ELF-1 (cell line): ENCODE measurements at regions not wholly inside any gene's neighbourhood (a gene's known extent, or its start where the extent isn't known, plus 50 kb on each side); places are given as distances from the start of the nearest gene placed in this dataset.
"Not testable (repeated sequence)": the region's sequence is repeated elsewhere in the genome, so short reads cannot be mapped to it uniquely, and the experiment has no call there.

Experiments
- DNase-seq: peaks from one replicate; pipeline ENCODE4 v3.0.0-alpha.2; 2016; ENCODE audit warnings: low read depth, low spot score

DNA sequence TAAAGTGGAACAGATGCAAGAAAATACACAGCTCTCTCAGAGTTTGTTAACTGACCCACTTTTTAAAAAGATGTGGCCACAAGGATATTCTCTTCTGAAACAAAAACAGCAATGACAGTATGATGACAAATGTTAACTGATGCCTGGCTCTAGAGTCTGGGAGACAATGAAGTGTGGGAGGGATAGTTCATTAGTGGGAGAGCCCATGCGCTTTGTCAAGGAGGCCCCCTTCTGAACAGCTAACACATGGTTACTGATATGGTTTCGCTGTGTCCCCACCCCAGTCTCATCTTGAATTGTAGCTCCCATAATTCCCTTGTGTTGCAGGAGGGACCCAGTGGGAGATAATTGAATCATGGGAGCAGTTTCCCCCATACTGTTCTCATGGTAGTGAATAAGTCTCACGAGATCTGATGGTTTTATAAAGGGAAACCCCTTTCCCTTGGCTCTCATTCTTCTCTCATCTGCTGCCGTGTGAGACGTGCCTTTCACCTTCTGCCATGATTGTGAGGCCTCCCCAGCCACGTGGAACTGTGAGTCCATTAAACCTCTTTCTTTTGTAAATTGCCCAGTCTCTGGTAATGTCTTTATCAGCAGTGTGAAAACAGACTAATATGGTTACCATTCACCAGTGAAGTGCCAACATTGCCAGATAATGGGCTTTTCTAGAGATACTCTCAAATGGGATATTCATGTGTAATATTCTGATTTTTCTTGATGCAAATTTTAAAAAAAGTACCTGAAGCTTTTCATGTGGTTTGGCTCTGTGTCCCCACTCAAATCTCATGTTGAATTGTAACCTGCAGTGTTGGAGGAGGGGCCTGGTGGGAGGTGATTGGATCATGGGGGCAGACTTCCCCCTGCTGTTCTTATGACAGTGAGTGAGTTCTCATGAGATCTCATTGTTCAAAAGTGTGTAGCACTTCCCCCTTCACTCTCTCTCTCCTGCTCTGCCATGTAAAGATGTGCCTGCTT lies 435.8 kb downstream of the SHISA9 start:
- DNase-seq = not testable (repeated sequence)

DNA sequence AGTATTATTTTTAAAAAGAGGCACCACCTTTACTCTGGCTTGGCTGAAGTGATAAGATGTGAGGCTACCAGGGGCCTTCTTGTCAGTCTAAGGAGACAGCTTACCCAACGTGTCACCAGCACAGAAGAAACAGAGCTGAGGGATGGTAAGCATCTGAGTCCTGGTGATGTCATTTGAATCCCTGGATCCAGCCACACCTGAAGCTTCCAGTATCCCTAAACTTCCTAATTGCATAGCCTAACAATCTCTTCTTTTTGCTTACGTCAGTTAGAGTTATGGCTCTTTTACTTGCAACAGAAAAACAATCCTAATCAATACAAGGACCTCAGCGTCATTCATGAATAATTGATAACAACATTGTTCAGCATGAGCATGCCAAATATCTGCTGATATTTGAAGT lies 436.6 kb downstream of the SHISA9 start:
- DNase-seq = no peak

DNA sequence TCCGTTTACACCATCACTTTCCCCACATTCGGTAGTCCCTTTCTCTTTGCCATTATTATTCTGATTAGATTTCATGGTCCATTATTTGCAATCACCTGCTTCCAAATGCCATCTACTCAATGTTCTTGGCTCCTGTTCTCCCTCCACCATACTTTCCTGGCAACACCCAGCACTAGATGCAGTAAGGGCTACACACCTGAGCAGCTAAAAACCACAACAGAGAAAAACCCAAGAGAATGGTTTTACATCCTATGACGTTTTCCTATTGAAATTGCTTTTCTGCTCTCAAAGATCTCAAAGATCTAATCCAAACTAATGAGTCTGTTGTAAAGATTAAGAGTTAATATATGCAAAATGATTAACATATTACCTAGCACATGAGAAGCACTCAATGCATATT lies 441.3 kb downstream of the SHISA9 start:
- no peak for DNase-seq

DNA sequence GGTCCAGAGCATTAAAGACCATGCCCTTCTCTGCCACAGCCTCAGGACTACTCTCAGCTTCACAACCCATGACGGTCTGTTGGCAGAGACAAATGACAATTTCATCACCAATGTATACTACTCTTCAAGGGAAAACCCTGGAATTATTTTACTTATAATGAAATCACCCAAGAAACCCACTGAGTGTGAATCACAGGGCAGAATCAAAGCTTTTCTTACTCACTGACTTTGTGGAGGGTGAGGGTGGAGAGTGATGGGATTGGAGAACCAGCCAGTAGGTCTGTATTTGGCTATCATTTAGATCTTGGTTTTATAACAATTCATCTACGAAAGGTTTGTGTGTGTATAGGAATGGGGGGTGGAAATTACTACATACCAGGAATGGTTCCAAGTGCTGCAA lies 442.6 kb downstream of the SHISA9 start:
- no peak for DNase-seq

DNA sequence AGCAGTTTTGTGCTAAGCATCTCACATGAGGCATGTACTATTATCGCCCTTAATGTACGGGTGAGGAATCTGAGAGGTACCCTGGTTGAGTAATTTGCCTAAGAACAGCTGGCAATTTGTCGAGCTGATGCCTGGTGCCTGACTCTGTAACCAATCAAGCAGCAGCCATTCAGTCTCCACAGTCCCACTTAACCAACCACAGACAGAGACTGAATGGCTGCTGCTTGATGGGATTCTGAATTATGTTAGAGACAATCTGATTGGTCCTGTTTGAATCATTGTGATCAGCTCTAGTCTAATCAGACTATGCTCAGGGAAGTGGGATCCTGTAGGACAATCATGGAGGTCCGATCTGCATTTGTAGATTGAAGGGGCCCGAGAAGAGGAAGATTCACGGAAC lies 447.0 kb downstream of the SHISA9 start:
- DNase-seq = no peak

DNA sequence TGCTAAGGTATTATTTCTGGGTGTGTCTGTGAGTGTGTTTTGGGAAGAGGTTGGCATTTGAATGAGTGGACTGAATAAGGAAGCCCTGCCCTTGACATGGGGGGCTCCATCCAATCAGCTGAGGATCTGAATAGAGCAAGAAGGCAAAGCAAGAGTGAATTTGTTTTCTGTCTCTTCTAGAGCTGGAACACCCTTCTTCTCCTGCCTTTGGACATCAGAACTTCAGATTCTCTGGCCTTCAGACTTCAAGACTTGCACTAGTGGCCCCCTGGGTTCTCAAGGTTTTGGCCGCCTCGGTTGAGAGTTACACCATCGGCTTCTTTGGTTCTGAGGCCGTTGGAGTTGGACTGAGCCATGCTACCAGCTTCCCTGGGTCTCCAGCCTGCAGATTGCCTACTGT lies 448.6 kb downstream of the SHISA9 start:
- DNase-seq = no peak

DNA sequence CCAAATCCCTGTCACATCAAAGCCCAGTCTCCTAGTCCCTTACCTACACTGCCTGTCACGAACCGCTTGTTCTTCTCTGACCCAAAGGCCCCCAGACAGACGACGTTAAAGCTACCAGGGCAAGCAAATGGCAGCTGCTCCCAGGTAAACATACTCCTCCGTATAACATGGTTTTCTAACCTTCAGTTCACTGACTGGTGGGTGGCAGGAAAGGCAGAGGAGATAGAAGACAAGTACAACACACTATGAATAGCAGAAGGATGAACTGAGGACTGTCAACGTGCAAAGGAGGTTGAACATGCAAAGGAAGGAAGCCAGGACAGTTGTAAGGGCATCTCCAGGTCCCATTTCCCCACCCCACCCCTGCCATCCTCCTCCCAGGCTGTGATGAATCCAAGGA lies 449.8 kb downstream of the SHISA9 start:
- no peak for DNase-seq

DNA sequence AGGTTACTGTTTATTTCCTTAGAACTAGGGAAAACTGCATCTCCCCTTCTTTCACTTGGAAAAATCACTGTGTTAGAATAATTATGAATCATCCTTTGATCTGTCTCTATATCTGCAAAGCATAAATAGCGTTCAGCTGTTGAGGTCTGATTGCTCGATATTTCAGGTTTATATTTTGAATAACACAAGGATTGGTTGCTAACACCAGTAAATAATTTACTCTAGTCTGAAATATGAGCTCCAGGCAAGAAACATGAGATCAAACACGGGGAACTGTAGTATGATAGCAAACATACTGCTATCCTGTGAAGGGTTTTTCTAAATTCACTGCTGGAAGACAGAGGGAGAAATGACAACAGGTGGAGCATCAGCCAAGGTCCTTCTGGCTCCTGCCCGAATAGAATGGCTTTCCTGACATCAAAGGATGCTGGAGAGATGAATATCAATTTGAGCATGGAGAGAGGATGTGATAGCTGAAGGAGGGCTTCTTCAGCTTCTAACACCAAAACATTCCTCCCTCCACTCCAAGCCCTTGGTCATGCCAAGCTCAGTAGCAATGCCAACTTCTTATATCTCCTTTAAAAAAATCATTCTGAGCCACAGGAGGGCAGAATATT lies 450.3 kb downstream of the SHISA9 start:
- no peak for DNase-seq

DNA sequence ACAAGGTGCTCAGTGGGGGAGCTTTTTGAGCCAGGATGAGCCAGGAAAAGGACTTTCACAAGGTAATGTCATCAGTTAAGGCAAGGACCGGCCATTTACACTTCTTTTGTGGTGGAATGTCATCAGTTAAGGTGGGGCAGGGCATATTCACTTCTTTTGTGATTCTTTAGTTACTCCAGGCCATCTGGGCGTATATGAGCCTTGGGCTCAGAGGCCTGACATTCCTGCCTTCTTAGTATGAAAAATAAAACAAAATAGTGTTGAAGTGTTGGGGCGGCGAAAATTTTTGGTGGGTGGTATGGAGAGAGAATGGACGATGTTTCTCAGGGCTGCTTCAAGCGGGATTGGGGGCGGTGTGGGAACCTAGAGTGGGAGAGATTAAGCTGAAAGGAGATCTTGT lies 451.4 kb downstream of the SHISA9 start:
- DNase-seq = peak; percentile 44

DNA sequence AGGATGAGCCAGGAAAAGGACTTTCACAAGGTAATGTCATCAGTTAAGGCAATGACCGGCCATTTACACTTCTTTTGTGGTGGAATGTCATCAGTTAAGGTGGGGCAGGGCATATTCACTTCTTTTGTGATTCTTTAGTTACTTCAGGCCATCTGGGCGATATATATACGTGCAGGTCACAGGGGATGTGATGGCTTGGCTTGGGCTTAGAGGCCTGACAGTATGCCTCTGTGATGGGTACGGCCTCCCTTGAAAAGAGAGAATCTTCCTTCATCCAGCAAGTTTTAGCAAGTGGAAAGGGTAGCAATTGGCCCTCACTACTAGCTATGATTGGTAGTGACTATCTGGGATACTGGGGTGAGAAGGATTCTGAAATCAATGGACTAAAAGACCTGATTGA lies 456.4 kb downstream of the SHISA9 start:
- DNase-seq = not testable (repeated sequence)

DNA sequence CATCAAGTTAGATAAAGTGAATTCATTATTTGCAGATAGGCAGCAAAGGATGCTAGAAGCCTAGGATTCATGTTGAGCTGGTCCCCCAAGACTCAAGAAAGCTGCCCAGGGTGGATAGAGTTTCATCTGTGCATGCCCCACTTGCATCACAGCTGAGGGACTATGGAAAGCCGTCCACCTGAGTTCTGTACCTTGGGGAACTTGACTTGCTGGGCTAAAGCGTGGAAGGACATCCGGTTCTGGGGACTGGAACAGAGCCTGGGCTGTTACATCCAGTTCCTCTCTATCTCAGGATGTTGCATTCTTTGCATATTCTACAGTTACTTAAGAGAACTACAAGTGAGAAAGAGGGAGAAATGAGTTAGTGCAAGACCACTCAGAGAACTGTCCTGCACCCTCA lies 458.4 kb downstream of the SHISA9 start:
- DNase-seq = no peak

DNA sequence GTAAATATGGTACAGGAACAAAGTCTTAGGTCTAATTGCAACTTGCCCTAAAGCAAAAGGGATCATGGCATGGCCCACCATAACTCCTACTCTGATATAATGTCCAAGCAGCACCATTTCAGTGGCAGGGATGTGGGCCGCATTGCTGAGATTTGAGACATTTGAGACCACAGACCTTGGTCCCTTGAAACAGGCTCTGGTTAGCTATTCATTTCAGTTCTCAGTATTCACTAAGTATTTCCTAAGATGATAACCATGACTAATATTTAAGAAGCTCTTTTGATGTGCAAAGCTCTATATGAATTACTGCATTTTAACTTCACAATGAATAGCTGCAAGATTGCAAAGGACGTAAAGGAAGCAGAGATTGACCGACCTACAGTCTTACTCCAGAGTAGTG lies 471.0 kb downstream of the SHISA9 start:
- DNase-seq = no peak

DNA sequence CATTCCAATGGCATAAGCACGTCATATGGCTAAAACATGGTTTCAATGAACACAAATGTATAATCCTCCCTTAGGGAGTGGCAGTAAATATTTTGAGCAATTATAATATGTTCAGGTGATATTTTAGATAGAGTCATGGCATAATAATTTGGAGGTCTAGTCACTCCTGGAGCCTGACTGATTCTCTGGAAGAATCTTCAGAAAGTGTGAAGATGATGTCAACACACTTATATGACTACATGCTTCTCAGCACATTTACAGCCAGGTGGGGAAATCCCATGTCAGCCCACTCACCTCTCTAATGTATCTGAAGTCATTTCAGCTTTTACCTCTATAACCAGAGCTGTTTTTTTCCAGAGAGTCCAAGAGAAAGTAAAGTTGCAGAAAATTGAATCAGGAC lies 474.8 kb downstream of the SHISA9 start:
- no peak for DNase-seq

DNA sequence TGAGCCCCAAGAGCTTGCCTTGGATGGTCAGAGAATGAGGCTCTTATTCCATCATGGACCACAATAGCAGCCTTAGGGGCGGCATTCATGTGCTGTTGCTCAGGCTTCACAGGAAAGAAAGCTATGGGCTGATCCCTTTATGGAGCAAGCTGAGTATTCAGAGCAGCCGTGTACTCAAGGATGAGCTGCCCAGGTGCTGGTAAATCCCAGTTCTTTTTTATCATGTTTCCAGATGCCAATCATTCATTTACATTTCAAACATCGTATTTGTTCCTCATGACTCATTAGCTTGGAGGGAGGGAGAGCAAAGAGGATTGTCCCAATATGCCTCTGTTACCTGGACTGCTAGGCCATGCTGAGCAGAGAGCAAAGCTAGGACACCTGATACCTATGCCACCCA lies 475.7 kb downstream of the SHISA9 start:
- DNase-seq = no peak

DNA sequence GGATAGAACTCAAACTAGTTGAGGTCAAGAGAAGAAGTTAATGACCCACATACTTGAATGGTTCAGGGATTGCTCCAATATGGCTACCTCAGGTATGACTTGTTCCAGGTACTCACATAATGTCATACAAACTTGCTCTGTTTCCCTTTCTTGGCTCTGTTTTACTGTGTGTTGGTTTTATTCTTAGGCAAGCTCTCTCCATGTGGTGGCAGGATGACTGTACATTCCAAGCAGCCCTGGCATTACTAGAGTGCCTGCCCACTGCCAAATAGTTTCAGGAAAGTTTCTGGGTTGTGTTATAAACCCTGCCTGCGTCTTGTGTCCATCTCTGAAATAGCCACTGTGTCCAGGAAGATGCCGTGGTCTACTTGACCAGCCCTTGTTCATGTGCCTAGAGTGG lies 476.8 kb downstream of the SHISA9 start:
- no peak for DNase-seq

DNA sequence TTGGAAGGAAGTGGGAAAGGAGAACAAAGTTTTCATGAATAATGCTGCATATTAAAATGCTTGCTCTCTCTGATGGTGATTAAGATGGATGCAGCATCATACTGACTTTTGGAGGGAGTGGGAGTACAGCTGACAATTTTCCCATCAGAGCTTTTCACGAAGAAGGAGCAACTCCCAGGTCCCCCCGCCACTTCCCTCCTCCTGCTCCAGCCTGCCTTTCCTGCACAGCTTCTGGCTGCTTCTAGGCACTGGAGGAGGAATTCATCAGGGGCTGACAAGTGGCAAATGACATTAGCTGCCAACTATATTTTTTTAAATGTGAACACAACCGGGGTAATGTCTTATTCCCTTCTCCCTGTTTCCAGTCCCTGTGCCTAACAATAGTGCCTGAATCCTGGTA lies 477.9 kb downstream of the SHISA9 start:
- no peak for DNase-seq

DNA sequence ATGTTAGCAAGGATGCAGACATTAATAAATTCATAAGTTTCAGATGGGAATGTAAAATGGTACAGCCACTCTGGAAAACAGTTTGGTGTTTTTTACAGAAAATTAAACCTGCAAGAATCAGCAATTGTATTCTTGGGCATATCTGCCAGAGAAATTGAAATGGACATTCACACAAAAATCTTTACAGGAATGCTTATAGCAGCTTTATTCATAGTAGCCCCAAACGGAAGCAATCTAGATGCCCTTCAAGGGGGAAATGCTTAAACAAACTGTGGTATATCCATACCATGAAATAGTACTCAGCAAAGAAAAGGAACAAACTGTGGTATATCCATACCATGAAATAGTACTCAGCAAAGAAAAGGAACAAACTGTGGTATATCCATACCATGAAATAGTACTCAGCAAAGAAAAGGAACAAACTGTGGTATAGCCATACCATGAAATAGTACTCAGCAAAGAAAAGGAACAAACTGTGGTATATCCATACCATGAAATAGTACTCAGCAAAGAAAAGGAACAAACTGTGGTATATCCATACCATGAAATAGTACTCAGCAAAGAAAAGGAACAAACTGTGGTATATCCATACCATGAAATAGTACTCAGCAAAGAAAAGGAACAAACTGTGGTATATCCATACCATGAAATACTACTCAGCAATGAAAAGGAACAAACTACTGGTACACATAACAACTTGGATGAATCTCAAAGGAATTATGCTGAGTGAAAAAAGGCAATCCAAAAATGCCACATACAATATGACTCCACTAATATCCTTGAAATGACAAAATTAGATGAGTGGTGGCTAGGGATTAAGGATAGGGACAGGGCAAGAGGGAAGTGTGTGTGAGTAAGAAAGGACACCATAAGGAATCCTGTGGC lies 484.0 kb downstream of the SHISA9 start:
- not testable (repeated sequence) for DNase-seq

DNA sequence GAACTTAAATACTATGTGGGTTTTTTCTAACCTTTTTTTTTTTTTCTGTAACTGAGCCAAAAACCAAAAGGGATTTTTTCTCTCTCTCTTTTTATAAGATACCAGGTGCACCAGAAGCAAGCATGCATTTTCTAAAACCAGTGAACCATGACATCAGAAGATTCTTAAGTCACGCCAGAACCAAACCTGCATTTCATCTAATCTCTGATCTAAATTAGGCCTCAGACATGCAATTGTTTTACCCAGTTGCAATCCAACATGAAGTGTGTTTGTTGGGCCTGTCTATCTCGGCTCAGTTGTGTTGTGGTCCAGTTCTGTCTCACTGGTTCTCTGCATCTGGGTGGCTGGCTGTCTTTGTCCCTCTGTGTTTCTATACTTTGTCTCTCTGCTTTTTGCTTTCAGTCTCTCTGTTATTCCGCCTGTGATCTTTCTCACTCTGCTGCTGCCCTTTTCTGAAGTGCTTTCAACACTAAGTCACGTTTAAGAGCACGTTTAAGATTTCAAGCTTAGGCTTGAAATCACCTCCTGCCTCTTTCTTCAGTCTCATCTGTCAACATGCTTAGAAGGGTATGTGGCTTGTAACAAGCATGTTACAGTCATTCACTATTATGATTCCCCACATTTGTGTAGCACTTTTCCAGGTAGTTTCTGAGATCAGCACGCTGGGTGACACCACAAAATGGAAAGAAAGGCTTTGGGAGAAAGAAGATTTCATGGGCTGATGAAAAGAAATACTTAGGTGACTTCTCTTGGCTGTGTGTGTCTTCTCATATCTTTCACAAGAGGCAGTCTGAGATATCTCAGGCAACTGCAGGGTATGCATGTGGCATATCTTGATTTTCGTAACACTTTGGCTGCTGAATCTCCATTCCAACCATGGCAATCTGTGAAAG lies 488.9 kb downstream of the SHISA9 start:
- DNase-seq = no peak

DNA sequence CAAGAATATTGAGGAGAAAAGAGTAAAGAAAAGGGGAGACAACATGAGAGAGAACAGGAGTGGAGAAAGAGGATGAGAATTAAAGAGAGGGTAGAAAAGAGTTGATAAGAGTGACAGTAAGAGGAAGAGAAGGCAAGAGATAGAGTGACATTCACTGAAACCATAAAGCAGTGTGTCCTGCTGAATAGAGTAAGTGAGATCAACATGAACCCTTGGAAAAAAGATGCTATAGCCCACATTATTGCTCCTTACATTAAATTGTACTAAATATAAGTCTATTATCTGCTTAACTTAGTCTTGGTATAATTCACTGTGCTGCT lies 489.5 kb downstream of the SHISA9 start:
- no peak for DNase-seq

DNA sequence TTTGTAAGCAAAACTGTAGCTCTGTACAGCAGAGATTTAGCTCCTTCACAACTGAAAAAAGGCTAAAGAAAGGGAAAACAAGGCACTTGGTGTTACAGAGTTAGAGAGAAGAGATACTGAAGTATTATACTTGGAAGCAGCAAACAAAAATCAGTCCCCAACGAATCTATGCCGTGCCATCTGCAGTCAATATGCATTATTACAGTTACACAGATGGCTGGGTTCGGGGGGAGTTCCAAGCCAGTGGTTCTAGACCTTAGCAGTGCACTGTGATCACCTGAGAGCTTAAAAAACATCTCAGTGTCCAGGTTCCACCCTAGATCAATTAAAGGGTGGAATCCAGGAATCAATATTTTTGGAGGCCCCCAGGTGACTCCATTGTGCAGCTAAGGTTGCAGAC lies 489.9 kb downstream of the SHISA9 start:
- DNase-seq = no peak

DNA sequence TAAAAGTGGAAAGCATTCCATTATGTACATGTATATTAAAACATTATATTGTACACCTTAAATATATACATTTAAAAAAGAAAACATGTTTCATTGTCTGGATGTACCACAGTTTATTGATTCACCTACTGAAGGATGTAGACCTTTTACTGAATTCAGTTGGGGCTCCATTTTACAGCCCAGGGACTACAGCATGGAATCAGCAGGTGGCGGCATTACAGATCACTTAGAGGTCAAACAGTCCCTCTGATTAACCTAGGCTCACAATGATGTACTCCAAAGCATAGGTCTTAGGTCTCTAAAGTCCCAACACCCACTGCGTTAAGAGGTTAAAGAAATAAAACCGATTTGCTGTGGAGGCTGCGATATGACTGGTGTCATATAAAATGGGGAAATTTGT lies 490.9 kb downstream of the SHISA9 start:
- DNase-seq = no peak
